ENCODE measurements at regions not wholly inside any gene's neighbourhood (a gene's known extent, or its start where the extent isn't known, plus 50 kb on each side); places are given as distances from the start of the nearest gene placed in this dataset.

GRCh38 chr10:130507461-130507860 is 371.3 kb downstream of the GLRX3 start:
- H3K9me3 ChIP-seq (ENCODE audit: insufficient read depth, low read depth, low read length) = peaks cover 8% of the 10 kb centered on the region; the same call in 1 of the 2 replicates
- H3K36me3 ChIP-seq (ENCODE audit: insufficient read depth, low read length) = no peaks in the 10 kb centered on the region
- no peaks in the 10 kb centered on the region for H3F3A ChIP-seq (ENCODE audit: low read depth)
- H3K9ac ChIP-seq (ENCODE audit: low read depth, low read length, poor library complexity, severe bottlenecking) = no peak overlapping the region
- H3K4me3 ChIP-seq (ENCODE audit: low read length, poor library complexity, severe bottlenecking) = no peak overlapping the region
- no peaks in the 10 kb centered on the region for H3K79me2 ChIP-seq (ENCODE audit: insufficient read depth, low read length)
- TF ChIP-seq CTCF (conservative IDR thresholded peaks at IDR 0.05; ENCODE audit: low read length) = no peak
- TF ChIP-seq EZH2phosphoT487 (IDR thresholded peaks at IDR 0.05; ENCODE audit: borderline replicate concordance) = no peak
- no peaks in the 10 kb centered on the region for H4K20me1 ChIP-seq (ENCODE audit: insufficient read depth, low read length, poor library complexity, severe bottlenecking)
- H3K9me2 ChIP-seq (replicated peaks; ENCODE audit: low read depth, low read length) = no peaks in the 10 kb centered on the region
- H3K27me3 ChIP-seq (ENCODE audit: insufficient read depth, low read length, poor library complexity, severe bottlenecking) = no peaks in the 10 kb centered on the region
- no peaks in the 10 kb centered on the region for H3K4me1 ChIP-seq (ENCODE audit: insufficient read depth, low read length, poor library complexity, severe bottlenecking)
- H2AFZ ChIP-seq (ENCODE audit: low read length) = no peak overlapping the region
- H3K4me2 ChIP-seq (ENCODE audit: low read depth, low read length, poor library complexity, severe bottlenecking) = no peak overlapping the region

DNA sequence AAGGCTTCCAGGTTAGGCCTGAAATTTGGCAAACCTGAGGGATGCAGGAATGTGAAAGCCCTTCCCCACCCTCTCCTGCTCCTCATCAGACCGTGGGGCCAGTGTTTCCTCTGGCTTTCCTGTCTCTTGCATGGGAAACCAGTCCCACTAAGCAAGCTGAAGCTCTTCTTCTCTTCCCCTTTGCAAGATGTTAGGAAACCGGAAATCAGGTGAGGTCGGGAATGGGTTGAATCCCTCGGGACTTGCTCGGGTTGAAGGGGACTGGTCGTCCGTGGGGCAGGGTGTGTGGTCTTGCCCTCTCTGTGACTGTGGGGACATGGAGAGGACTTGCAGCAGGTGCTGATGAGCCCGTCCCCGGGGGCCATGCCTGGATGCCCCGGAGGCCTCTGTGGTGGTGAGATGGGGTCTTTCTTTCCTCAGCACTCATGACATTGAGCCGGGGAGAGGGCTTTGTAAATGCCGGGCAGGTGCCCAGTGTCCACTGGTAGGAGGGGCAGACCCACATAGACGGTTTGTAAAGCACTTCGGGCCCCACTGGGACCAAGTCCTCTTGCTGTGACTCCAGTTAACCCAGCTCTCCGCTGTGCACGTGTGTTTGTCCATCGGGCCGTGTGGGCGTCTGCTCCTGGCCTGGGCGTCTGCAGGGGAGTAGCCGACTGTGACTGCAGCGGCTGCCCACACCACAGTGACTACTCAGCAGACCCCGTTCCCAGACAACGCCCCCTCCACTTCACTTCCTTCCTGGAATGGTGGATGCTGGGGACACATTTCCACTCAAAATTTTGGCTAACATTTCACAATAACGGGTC is 373.9 kb downstream of the GLRX3 start:
- Histone ChIP-seq H3K4me1 (ENCODE audit: insufficient read depth, low read length, poor library complexity, severe bottlenecking) (no peaks in the 10 kb centered on the region), H3F3A (ENCODE audit: low read depth) (no peaks in the 10 kb centered on the region), H3K9me2 (replicated peaks; ENCODE audit: low read depth, low read length) (no peaks in the 10 kb centered on the region), H4K20me1 (ENCODE audit: insufficient read depth, low read length, poor library complexity, severe bottlenecking) (no peaks in the 10 kb centered on the region), H3K36me3 (ENCODE audit: insufficient read depth, low read length) (no peaks in the 10 kb centered on the region), H2AFZ (ENCODE audit: low read length) (no peak overlapping the region), H3K79me2 (ENCODE audit: insufficient read depth, low read length) (no peaks in the 10 kb centered on the region), H3K27me3 (ENCODE audit: insufficient read depth, low read length, poor library complexity, severe bottlenecking) (no peaks in the 10 kb centered on the region), H3K4me3 (ENCODE audit: low read length, poor library complexity, severe bottlenecking) (no peak overlapping the region), H3K9me3 (ENCODE audit: insufficient read depth, low read depth, low read length) (peaks cover 16% of the 10 kb centered on the region; the same call in 1 of the 2 replicates), H3K4me2 (ENCODE audit: low read depth, low read length, poor library complexity, severe bottlenecking) (no peak overlapping the region), H3K9ac (ENCODE audit: low read depth, low read length, poor library complexity, severe bottlenecking) (no peak overlapping the region)
- TF ChIP-seq CTCF (conservative IDR thresholded peaks at IDR 0.05; ENCODE audit: low read length) = no peak
- TF ChIP-seq EZH2phosphoT487 (IDR thresholded peaks at IDR 0.05; ENCODE audit: borderline replicate concordance) = no peak

- TF ChIP-seq CTCF (conservative IDR thresholded peaks at IDR 0.05; ENCODE audit: low read length) = no peak
- TF ChIP-seq EZH2phosphoT487 (IDR thresholded peaks at IDR 0.05; ENCODE audit: borderline replicate concordance) = no peak
- no peaks in the 10 kb centered on the region for H3K79me2 ChIP-seq (ENCODE audit: insufficient read depth, low read length)
- H3K9ac ChIP-seq (ENCODE audit: low read depth, low read length, poor library complexity, severe bottlenecking) = no peak overlapping the region
- no peaks in the 10 kb centered on the region for H3K9me2 ChIP-seq (replicated peaks; ENCODE audit: low read depth, low read length)
- no peak overlapping the region for H3K4me3 ChIP-seq (ENCODE audit: low read length, poor library complexity, severe bottlenecking)
- no peaks in the 10 kb centered on the region for H3F3A ChIP-seq (ENCODE audit: low read depth)
- H3K4me2 ChIP-seq (ENCODE audit: low read depth, low read length, poor library complexity, severe bottlenecking) = no peak overlapping the region
- no peaks in the 10 kb centered on the region for H4K20me1 ChIP-seq (ENCODE audit: insufficient read depth, low read length, poor library complexity, severe bottlenecking)
- H2AFZ ChIP-seq (ENCODE audit: low read length) = no peak overlapping the region
- no peaks in the 10 kb centered on the region for H3K27me3 ChIP-seq (ENCODE audit: insufficient read depth, low read length, poor library complexity, severe bottlenecking)
- no peaks in the 10 kb centered on the region for H3K36me3 ChIP-seq (ENCODE audit: insufficient read depth, low read length)
- H3K4me1 ChIP-seq (ENCODE audit: insufficient read depth, low read length, poor library complexity, severe bottlenecking) = no peaks in the 10 kb centered on the region
- peaks cover 16% of the 10 kb centered on the region; the same call in 1 of the 2 replicates for H3K9me3 ChIP-seq (ENCODE audit: insufficient read depth, low read depth, low read length)
These were observed 374.6 kb downstream of the GLRX3 start for GRCh38 chr10:130510755-130511154.
